ENCODE measurements at regions not wholly inside any gene's neighbourhood (a gene's known extent, or its start where the extent isn't known, plus 50 kb on each side); places are given as distances from the start of the nearest gene placed in this dataset.

DNA sequence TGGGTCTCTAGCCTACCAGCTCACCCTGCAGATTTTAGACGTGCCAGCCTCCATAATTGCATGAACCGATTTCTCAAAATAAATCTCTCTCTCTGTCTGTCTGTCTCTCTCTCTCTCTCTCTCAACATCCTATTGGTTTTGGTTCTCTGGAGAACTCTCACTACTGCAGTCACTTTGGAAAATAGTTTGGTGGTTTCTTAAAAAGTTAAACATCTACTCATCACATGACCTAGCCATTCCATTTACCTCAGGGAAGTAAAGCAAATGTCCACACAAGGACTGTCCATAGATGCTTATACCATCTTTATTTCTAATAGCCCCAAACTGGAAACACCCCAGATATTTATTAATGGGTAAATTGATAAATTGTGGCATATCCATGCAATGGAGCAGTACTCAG, 119.5 kb downstream of the SNX19 start:
- TF ChIP-seq, protein P1, sequence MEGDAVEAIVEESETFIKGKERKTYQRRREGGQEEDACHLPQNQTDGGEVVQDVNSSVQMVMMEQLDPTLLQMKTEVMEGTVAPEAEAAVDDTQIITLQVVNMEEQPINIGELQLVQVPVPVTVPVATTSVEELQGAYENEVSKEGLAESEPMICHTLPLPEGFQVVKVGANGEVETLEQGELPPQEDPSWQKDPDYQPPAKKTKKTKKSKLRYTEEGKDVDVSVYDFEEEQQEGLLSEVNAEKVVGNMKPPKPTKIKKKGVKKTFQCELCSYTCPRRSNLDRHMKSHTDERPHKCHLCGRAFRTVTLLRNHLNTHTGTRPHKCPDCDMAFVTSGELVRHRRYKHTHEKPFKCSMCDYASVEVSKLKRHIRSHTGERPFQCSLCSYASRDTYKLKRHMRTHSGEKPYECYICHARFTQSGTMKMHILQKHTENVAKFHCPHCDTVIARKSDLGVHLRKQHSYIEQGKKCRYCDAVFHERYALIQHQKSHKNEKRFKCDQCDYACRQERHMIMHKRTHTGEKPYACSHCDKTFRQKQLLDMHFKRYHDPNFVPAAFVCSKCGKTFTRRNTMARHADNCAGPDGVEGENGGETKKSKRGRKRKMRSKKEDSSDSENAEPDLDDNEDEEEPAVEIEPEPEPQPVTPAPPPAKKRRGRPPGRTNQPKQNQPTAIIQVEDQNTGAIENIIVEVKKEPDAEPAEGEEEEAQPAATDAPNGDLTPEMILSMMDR (IDR thresholded peaks at IDR 0.05): no peak
- TF ChIP-seq POLR2A (IDR thresholded peaks at IDR 0.05): no peak
